ENCODE measurements at regions not wholly inside any gene's neighbourhood (a gene's known extent, or its start where the extent isn't known, plus 50 kb on each side); places are given as distances from the start of the nearest gene placed in this dataset.
"Not testable (repeated sequence)": the region's sequence is repeated elsewhere in the genome, so short reads cannot be mapped to it uniquely, and the experiment has no call there.

DNA sequence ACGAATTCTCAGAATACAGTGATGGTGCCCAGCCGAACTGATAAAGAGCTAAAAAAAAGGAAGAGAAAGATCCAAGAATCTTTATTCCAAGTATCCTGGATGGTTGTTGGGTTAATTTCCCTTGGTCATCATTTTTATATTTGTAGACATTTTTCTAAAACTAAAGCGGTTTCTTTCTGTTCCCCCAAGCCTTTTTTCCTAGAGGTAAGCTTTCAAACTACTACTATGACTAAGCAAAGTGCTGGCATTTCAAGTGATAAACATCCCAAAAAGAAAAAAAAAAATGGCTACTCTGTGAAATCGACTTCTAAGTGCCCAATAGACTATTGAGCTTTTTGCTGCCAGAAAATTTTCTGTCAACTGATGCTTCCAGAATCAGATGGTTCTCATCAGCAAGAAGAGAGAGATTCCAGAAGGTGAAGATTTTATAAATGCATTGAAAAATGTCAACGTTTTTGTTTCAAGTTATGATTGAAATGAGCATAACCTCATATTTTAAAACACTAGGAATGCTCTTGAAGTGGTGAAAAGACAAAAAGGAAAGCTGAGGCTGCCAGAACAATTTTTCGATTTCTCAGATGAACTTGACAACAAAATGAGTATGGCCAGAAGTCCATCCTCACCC is 96.1 kb upstream of the ZC3H11B start:
- 51 to 56% methylated on average over 6 of the region's 6 CpGs for WGBS, 2 donors
- Histone ChIP-seq H3K4me1 (ENCODE audit: control insufficient read depth in 1 of 2, insufficient read depth in 2 of 2, low read length in 2 of 2) (no peaks in the 10 kb centered on the region), H3K27ac (ENCODE audit: low read depth in 1 of 2, low read length in 2 of 2) (no peak overlapping the region), H3K9me3 (ENCODE audit: control insufficient read depth, low read length) (no peaks in the 10 kb centered on the region), H3K27me3 (ENCODE audit: control insufficient read depth in 1 of 2, insufficient read depth in 2 of 2, low read length in 1 of 2) (no peaks in the 10 kb centered on the region), H3K4me3 (ENCODE audit: low read length in 2 of 2) (no peak overlapping the region), H3K36me3 (ENCODE audit: control insufficient read depth in 1 of 2, insufficient read depth in 2 of 2, low read length in 1 of 2) (no peaks in the 10 kb centered on the region)
- ATAC-seq (ENCODE audit: low FRiP score) (no peak), DNase-seq (no peak)
- intact Hi-C loops (cut with DNase I), result no loop called here

DNA sequence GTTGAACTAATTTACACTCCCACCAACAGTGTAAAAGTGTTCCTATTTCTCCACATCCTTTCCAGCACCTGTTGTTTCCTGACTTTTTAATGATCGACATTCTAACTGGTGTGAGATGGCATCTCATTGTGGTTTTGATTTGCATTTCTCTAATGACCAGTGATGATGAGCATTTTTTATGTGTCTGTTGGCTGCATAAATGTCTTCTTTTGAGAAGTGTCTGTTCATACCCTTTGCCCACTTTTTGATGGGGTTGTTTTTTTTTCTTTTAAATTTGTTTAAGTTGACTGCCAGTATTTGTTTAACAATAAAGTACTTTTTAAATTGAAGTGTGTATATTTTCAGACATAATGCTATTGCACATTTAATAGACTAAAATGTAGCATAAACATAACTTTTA is 95.0 kb upstream of the ZC3H11B start:
- 95 to 97% methylated on average over 1 of the region's 1 CpG for whole genome bisulfite sequencing, 2 donors
- DNase-seq; H3K4me1 ChIP-seq (ENCODE audit: control insufficient read depth in 1 of 2, insufficient read depth in 2 of 2, low read length in 2 of 2); intact Hi-C loops (cut with DNase I); H3K9me3 ChIP-seq (ENCODE audit: control insufficient read depth, low read length); H3K27ac ChIP-seq (ENCODE audit: low read depth in 1 of 2, low read length in 2 of 2); H3K4me3 ChIP-seq (ENCODE audit: low read length in 2 of 2); H3K27me3 ChIP-seq (ENCODE audit: control insufficient read depth in 1 of 2, insufficient read depth in 2 of 2, low read length in 1 of 2); ATAC-seq (ENCODE audit: low FRiP score); H3K36me3 ChIP-seq (ENCODE audit: control insufficient read depth in 1 of 2, insufficient read depth in 2 of 2, low read length in 1 of 2): not testable (repeated sequence)

DNA sequence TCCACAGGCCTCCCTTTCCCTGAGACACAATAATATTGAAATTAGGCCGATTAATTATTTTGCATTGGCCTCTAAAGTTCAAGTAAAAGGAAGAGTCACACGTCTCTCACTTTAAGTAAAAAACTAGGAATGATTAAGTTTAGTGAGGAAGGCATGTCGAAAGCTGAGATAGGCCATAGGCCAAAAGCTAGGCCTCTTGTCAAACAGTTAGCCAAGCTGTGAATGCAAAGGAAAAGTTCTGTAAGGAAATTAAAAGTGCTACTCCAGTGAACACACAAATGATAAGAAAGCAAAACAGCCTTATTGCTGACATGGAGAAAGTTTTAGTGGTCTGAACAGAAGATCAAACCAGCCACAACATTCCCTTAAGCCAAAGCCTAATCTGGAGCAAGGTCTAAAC is 91.4 kb upstream of the ZC3H11B start:
- H3K27me3 ChIP-seq (ENCODE audit: control insufficient read depth in 1 of 2, insufficient read depth in 2 of 2, low read length in 1 of 2); H3K27ac ChIP-seq (ENCODE audit: low read depth in 1 of 2, low read length in 2 of 2); H3K36me3 ChIP-seq (ENCODE audit: control insufficient read depth in 1 of 2, insufficient read depth in 2 of 2, low read length in 1 of 2); H3K4me3 ChIP-seq (ENCODE audit: low read length in 2 of 2); intact Hi-C loops (cut with DNase I); ATAC-seq (ENCODE audit: low FRiP score); H3K9me3 ChIP-seq (ENCODE audit: control insufficient read depth, low read length); DNase-seq; H3K4me1 ChIP-seq (ENCODE audit: control insufficient read depth in 1 of 2, insufficient read depth in 2 of 2, low read length in 2 of 2): not testable (repeated sequence)
- WGBS, 2 donors, result 58 to 60% methylated on average over 3 of the region's 3 CpGs

DNA sequence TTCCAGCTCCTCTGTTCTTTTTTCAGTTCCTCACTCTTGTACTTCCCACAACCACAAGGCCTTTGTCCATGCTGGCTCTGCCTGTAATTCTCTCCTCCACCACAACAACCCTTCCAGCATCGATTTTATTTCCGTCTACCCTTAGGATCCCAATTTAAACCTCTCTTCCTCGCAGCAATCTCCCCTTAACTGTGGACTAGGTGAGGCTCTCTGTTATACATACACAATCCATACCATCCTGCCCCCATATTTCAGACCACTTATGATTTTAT is 90.4 kb upstream of the ZC3H11B start:
- ATAC-seq (ENCODE audit: low FRiP score) (no peak), DNase-seq (no peak)
- H3K36me3 ChIP-seq (ENCODE audit: control insufficient read depth in 1 of 2, insufficient read depth in 2 of 2, low read length in 1 of 2), result no peaks in the 10 kb centered on the region
- no peaks in the 10 kb centered on the region for H3K9me3 ChIP-seq (ENCODE audit: control insufficient read depth, low read length)
- no peak overlapping the region for H3K4me3 ChIP-seq (ENCODE audit: low read length in 2 of 2)
- H3K4me1 ChIP-seq (ENCODE audit: control insufficient read depth in 1 of 2, insufficient read depth in 2 of 2, low read length in 2 of 2), result no peaks in the 10 kb centered on the region
- intact Hi-C loops (cut with DNase I), result no loop called here
- H3K27ac ChIP-seq (ENCODE audit: low read depth in 1 of 2, low read length in 2 of 2), result no peak overlapping the region
- 95 to 99% methylated on average over 3 of the region's 3 CpGs for WGBS, 2 donors
- H3K27me3 ChIP-seq (ENCODE audit: control insufficient read depth in 1 of 2, insufficient read depth in 2 of 2, low read length in 1 of 2), result no peaks in the 10 kb centered on the region

GRCh38 chr1:219701476-219701875 is 88.6 kb upstream of the ZC3H11B start:
- Histone ChIP-seq H3K4me3 (ENCODE audit: low read length in 2 of 2) (no peak overlapping the region), H3K4me1 (ENCODE audit: control insufficient read depth in 1 of 2, insufficient read depth in 2 of 2, low read length in 2 of 2) (no peaks in the 10 kb centered on the region), H3K9me3 (ENCODE audit: control insufficient read depth, low read length) (no peaks in the 10 kb centered on the region), H3K27ac (ENCODE audit: low read depth in 1 of 2, low read length in 2 of 2) (no peak overlapping the region), H3K36me3 (ENCODE audit: control insufficient read depth in 1 of 2, insufficient read depth in 2 of 2, low read length in 1 of 2) (no peaks in the 10 kb centered on the region), H3K27me3 (ENCODE audit: control insufficient read depth in 1 of 2, insufficient read depth in 2 of 2, low read length in 1 of 2) (no peaks in the 10 kb centered on the region)
- intact Hi-C loops (cut with DNase I), result no loop called here
- DNase-seq (no peak), ATAC-seq (ENCODE audit: low FRiP score) (no peak)
- 78 to 81% methylated on average over 3 of the region's 3 CpGs for WGBS, 2 donors

- no peak overlapping the region for H3K4me3 ChIP-seq (ENCODE audit: low read length in 2 of 2)
- H3K27ac ChIP-seq (ENCODE audit: low read depth in 1 of 2, low read length in 2 of 2), result no peak overlapping the region
- no peaks in the 10 kb centered on the region for H3K36me3 ChIP-seq (ENCODE audit: control insufficient read depth in 1 of 2, insufficient read depth in 2 of 2, low read length in 1 of 2)
- DNase-seq, result no peak
- no peaks in the 10 kb centered on the region for H3K4me1 ChIP-seq (ENCODE audit: control insufficient read depth in 1 of 2, insufficient read depth in 2 of 2, low read length in 2 of 2)
- no peak for ATAC-seq (ENCODE audit: low FRiP score)
- no peaks in the 10 kb centered on the region for H3K27me3 ChIP-seq (ENCODE audit: control insufficient read depth in 1 of 2, insufficient read depth in 2 of 2, low read length in 1 of 2)
- intact Hi-C loops (cut with DNase I), result no loop called here
- H3K9me3 ChIP-seq (ENCODE audit: control insufficient read depth, low read length), result no peaks in the 10 kb centered on the region
- 84 to 86% methylated on average over 5 of the region's 5 CpGs for WGBS, 2 donors
Observed at GRCh38 chr1:219699870-219700269, 87.0 kb upstream of the ZC3H11B start.

- H3K4me1 ChIP-seq (ENCODE audit: control insufficient read depth in 1 of 2, insufficient read depth in 2 of 2, low read length in 2 of 2), result no peaks in the 10 kb centered on the region
- no peak overlapping the region for H3K27ac ChIP-seq (ENCODE audit: low read depth in 1 of 2, low read length in 2 of 2)
- intact Hi-C loops (cut with DNase I), result no loop called here
- WGBS, 2 donors, result 66 to 69% methylated on average over 1 of the region's 1 CpG
- H3K36me3 ChIP-seq (ENCODE audit: control insufficient read depth in 1 of 2, insufficient read depth in 2 of 2, low read length in 1 of 2), result no peaks in the 10 kb centered on the region
- ATAC-seq (ENCODE audit: low FRiP score) (no peak), DNase-seq (no peak)
- no peaks in the 10 kb centered on the region for H3K27me3 ChIP-seq (ENCODE audit: control insufficient read depth in 1 of 2, insufficient read depth in 2 of 2, low read length in 1 of 2)
- H3K4me3 ChIP-seq (ENCODE audit: low read length in 2 of 2), result no peak overlapping the region
- no peaks in the 10 kb centered on the region for H3K9me3 ChIP-seq (ENCODE audit: control insufficient read depth, low read length)
Observed at GRCh38 chr1:219697682-219698081, 84.8 kb upstream of the ZC3H11B start.

- H3K4me3 ChIP-seq (ENCODE audit: low read length in 2 of 2), result no peak overlapping the region
- H3K27me3 ChIP-seq (ENCODE audit: control insufficient read depth in 1 of 2, insufficient read depth in 2 of 2, low read length in 1 of 2), result no peaks in the 10 kb centered on the region
- ATAC-seq (ENCODE audit: low FRiP score), result no peak
- H3K4me1 ChIP-seq (ENCODE audit: control insufficient read depth in 1 of 2, insufficient read depth in 2 of 2, low read length in 2 of 2), result no peaks in the 10 kb centered on the region
- 67 to 70% methylated on average over 2 of the region's 2 CpGs for WGBS, 2 donors
- H3K27ac ChIP-seq (ENCODE audit: low read depth in 1 of 2, low read length in 2 of 2), result no peak overlapping the region
- intact Hi-C loops (cut with DNase I), result no loop called here
- no peaks in the 10 kb centered on the region for H3K36me3 ChIP-seq (ENCODE audit: control insufficient read depth in 1 of 2, insufficient read depth in 2 of 2, low read length in 1 of 2)
- H3K9me3 ChIP-seq (ENCODE audit: control insufficient read depth, low read length), result no peaks in the 10 kb centered on the region
- DNase-seq, result no peak
Observed at GRCh38 chr1:219692981-219693380, 80.1 kb upstream of the ZC3H11B start.

- ATAC-seq (ENCODE audit: low FRiP score) (no peak), DNase-seq (no peak)
- H3K27ac ChIP-seq (ENCODE audit: low read depth in 1 of 2, low read length in 2 of 2), result no peak overlapping the region
- H3K27me3 ChIP-seq (ENCODE audit: control insufficient read depth in 1 of 2, insufficient read depth in 2 of 2, low read length in 1 of 2), result no peaks in the 10 kb centered on the region
- intact Hi-C loops (cut with DNase I), result no loop called here
- H3K4me3 ChIP-seq (ENCODE audit: low read length in 2 of 2), result no peak overlapping the region
- no peaks in the 10 kb centered on the region for H3K36me3 ChIP-seq (ENCODE audit: control insufficient read depth in 1 of 2, insufficient read depth in 2 of 2, low read length in 1 of 2)
- H3K4me1 ChIP-seq (ENCODE audit: control insufficient read depth in 1 of 2, insufficient read depth in 2 of 2, low read length in 2 of 2), result no peaks in the 10 kb centered on the region
- no peaks in the 10 kb centered on the region for H3K9me3 ChIP-seq (ENCODE audit: control insufficient read depth, low read length)
- WGBS, 2 donors, result 64 to 67% methylated on average over 2 of the region's 2 CpGs
Observed at GRCh38 chr1:219689774-219690173, 76.9 kb upstream of the ZC3H11B start.

All from aorta (tissue), 5 donors.